HepG2 (cell line): ENCODE measurements at regions not wholly inside any gene's neighbourhood (a gene's known extent, or its start where the extent isn't known, plus 50 kb on each side); places are given as distances from the start of the nearest gene placed in this dataset.
A peak's percentile ranks its signal among the peaks of the same experiment; 100 is the strongest.

ENCODE experiments used
- ATAC-seq: fragments of 200-7000 bp; cut with Tn5 transposase; 3 replicates; pipeline ENCODE4 v1.9.1; 2020; ENCODE audit warnings: mild to moderate bottlenecking, moderate library complexity
- BruUV-seq: library from RNA; stranded (reverse); fragments of 400-500 nt; replicated peaks from 2 replicates; lab custom pipeline; 2021; lab: Mats Ljungman, UMichigan
- CTCF ChIA-PET: fragments of 300-600 bp; formaldehyde crosslinking; extraction: SDS; loops from one replicate; lab custom pipeline; 2021; ENCODE audit warnings: low total read pairs, inconsistent platforms, low intra/inter-chr PET ratio; lab: Yijun Ruan, JAX
- POLR2A ChIA-PET: fragments of 350-600 bp; sonication (Branson Sonifier 250); formaldehyde crosslinking; loops from one replicate; lab custom pipeline; 2020; ENCODE audit warnings: antibody characterized with exemption, inconsistent platforms; lab: Yijun Ruan, JAX
- DNase-seq: peaks from one replicate; pipeline ENCODE4 v3.0.0-alpha.2; 2015; ENCODE audit warnings: low spot score
- FAIRE-seq: peaks from 3 replicates; lab custom pipeline; 2011; peaks lifted over from hg19 to GRCh38; lab: Jason Lieb, UNC
- H2AFZ ChIP-seq: one replicate; pipeline ENCODE4 v1.6.1; 2011; ENCODE audit warnings: low read length, inconsistent platforms
- H3K27ac ChIP-seq: fragments of 300-600 bp; 3 replicates; pipeline ENCODE4 v1.8.0; 2011; ENCODE audit warnings: mixed run types, mild to moderate bottlenecking, mixed read lengths, low read length, inconsistent platforms; ENCODE audit not compliant: insufficient read depth; ENCODE audit errors: extremely low read length
- H3K27me3 ChIP-seq, 2 experiments: fragments of 200-600 bp in 1 of 2; 2 replicates in 1 of 2; 3 replicates in 1 of 2; pipeline versions ENCODE4 v1.6.0 to v1.8.0; 2011; ENCODE audit warnings: low read length in 2 of 2, mild to moderate bottlenecking in 2 of 2, moderate library complexity in 2 of 2, inconsistent platforms in 1 of 2; ENCODE audit not compliant: insufficient read depth in 2 of 2, control insufficient read depth in 1 of 2
- H3K36me3 ChIP-seq, 2 experiments: fragments of 200-600 bp in 1 of 2; replicated peaks in 1 of 2; 2 replicates in 1 of 2; 3 replicates in 1 of 2; pipeline versions ENCODE4 v1.5.1 to v1.8.0; 2011; ENCODE audit warnings: low read length in 2 of 2, inconsistent platforms in 1 of 2; ENCODE audit not compliant: insufficient read depth in 2 of 2, control insufficient read depth in 1 of 2
- H3K4me1 ChIP-seq: 2 replicates; pipeline ENCODE4 v1.5.1; 2012; ENCODE audit warnings: low read length, inconsistent platforms; ENCODE audit not compliant: insufficient read depth
- H3K4me2 ChIP-seq: 2 replicates; pipeline ENCODE4 v1.6.0; 2011; ENCODE audit warnings: low read depth, low read length, inconsistent platforms
- H3K4me3 ChIP-seq, 3 experiments: fragments of 200-600 bp in 1 of 3; sonication (generic), shearing (Covaris generic) in 1 of 3; replicated peaks in 1 of 3; 2 replicates each; pipeline ENCODE4 v1.5.1; 2011 to 2016; ENCODE audit warnings: low read length in 3 of 3, inconsistent platforms in 2 of 3, low read depth in 2 of 3, mild to moderate bottlenecking in 2 of 3, control low read depth in 1 of 3, mixed read lengths in 1 of 3; ENCODE audit not compliant: insufficient read depth in 1 of 3
- H3K79me2 ChIP-seq: one replicate; pipeline ENCODE4 v1.6.1; 2011; ENCODE audit warnings: low read length, inconsistent platforms; ENCODE audit not compliant: insufficient read depth
- H3K9ac ChIP-seq: 2 replicates; pipeline ENCODE4 v1.6.0; 2011; ENCODE audit warnings: mild to moderate bottlenecking, low read depth, low read length, inconsistent platforms; ENCODE audit not compliant: insufficient read depth
- H3K9me3 ChIP-seq: 2 replicates; pipeline ENCODE4 v1.5.1; 2012; ENCODE audit warnings: mild to moderate bottlenecking, low read length
- H4K20me1 ChIP-seq: 2 replicates; pipeline ENCODE4 v1.6.0; 2011; ENCODE audit warnings: inconsistent platforms, mild to moderate bottlenecking, low read length, moderate library complexity; ENCODE audit not compliant: insufficient read depth
- AKAP8 ChIP-seq: sonication (generic); formaldehyde crosslinking; IDR thresholded peaks from 2 replicates; pipeline ENCODE4 v1.5.1; 2020; ENCODE audit warnings: mild to moderate bottlenecking, missing genetic modification reagents
- ASH2L ChIP-seq: fragments of 300-600, 200-600 bp; sonication (generic); IDR thresholded peaks from 2 replicates; pipeline ENCODE4 v1.7.0; 2017; ENCODE audit warnings: low read depth, mild to moderate bottlenecking, moderate library complexity, mixed read lengths, low read length; ENCODE audit not compliant: insufficient read length
- BHLHE40 ChIP-seq: IDR thresholded peaks from 2 replicates; pipeline ENCODE4 v1.6.1; 2011; ENCODE audit warnings: low read length, improper control_type of control experiment
- FOSL2 ChIP-seq: sonication (generic); formaldehyde crosslinking; IDR thresholded peaks from 2 replicates; pipeline ENCODE4 v1.4.0; 2020; ENCODE audit warnings: missing genetic modification reagents
- SKI ChIP-seq: fragments of 450-650 bp; IDR thresholded peaks from one replicate; pipeline ENCODE4 v1.6.1; 2018; ENCODE audit warnings: mild to moderate bottlenecking; ENCODE audit not compliant: partially characterized antibody
- SMAD3 ChIP-seq: sonication (generic); formaldehyde crosslinking; IDR thresholded peaks from 2 replicates; pipeline ENCODE4 v1.4.0; 2020; ENCODE audit warnings: missing genetic modification reagents
- SMC3 ChIP-seq: IDR thresholded peaks from 2 replicates; pipeline ENCODE4 v1.6.1; 2011; ENCODE audit warnings: low read length, improper control_type of control experiment
- STAG1 ChIP-seq: sonication (generic); formaldehyde crosslinking; IDR thresholded peaks from 2 replicates; pipeline ENCODE4 v1.4.0; 2020; ENCODE audit warnings: missing genetic modification reagents
- TBL1XR1 ChIP-seq: fragments of 150-350 bp; IDR thresholded peaks from 2 replicates; pipeline ENCODE4 v1.6.1; 2014; ENCODE audit warnings: borderline replicate concordance, low read length; ENCODE audit not compliant: partially characterized antibody
- XBP1 ChIP-seq: sonication (generic); formaldehyde crosslinking; IDR thresholded peaks from 2 replicates; pipeline ENCODE4 v1.5.0; 2020; ENCODE audit warnings: missing genetic modification reagents
- ZMYM4 ChIP-seq: sonication (generic); formaldehyde crosslinking; IDR thresholded peaks from 2 replicates; pipeline ENCODE4 v1.8.1; 2023; ENCODE audit warnings: mild to moderate bottlenecking, missing genetic modification reagents
- ZNF17 ChIP-seq: sonication (generic); formaldehyde crosslinking; IDR thresholded peaks from 2 replicates; pipeline ENCODE4 v1.5.0; 2020; ENCODE audit warnings: mild to moderate bottlenecking, missing genetic modification reagents
- ZNF3 ChIP-seq: IDR thresholded peaks from 2 replicates; pipeline ENCODE4 v1.7.0; 2017; ENCODE audit warnings: inconsistent platforms
- ZNF7 ChIP-seq: IDR thresholded peaks from 2 replicates; pipeline ENCODE4 v1.6.1; 2016; ENCODE audit warnings: missing biosample characterization, missing genetic modification reagents
- WGBS: methylation state at CpG from one replicate; pipeline ENCODE4 v1.1.6; 2017; ENCODE audit warnings: low lambda C conversion rate; 5-methylcytosine and 5-hydroxymethylcytosine counted together
- in situ Hi-C: cut with HindIII; loops from 2 replicates; pipeline ENCODE4 v1.10.0; 2017; ENCODE audit warnings: low pct_unique_long_range_greater_than_20kb; ENCODE audit not compliant: extremely low pct_ligation_motif_present
- intact Hi-C: fragments of 100-400 bp; cut with micrococcal nuclease; formaldehyde crosslinking; loops from one replicate; pipeline ENCODE4 v1.10.0; 2022; ENCODE audit not compliant: unreplicated experiment
- TF ChIP-seq, protein P1 (sequence below): sonication (generic); formaldehyde crosslinking; conservative IDR thresholded peaks from 2 replicates; pipeline ENCODE4 v1.4.0; 2020; ENCODE audit warnings: missing genetic modification reagents
- TF ChIP-seq, protein P2 (sequence below): sonication (generic); formaldehyde crosslinking; IDR thresholded peaks from 2 replicates; pipeline ENCODE4 v1.5.0; 2020; ENCODE audit warnings: missing genetic modification reagents
- TF ChIP-seq, protein P3 (sequence below): sonication (generic); formaldehyde crosslinking; IDR thresholded peaks from 2 replicates; pipeline ENCODE4 v1.5.0; 2020; ENCODE audit warnings: mild to moderate bottlenecking, missing genetic modification reagents, moderate library complexity

DNA sequence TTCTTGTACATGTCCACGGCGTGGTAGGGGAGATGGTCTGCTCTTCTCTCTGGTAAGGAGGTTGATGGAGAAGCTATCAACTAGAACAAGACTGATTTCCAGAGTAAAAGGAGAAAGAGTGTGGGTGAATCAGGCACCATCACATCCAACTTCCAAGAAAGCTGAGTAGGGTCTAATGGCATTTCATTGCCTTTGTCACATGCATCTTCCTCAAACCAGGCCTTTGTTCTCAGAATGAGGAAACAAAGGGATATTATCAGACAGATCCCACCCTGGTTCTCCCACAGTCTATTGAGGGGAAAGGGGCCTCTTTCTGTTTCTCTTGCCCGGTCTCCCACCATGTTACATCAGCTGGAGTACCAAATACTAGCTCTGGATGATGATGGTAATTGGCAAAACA lies 160.2 kb upstream of the RBPJ start:
- 32% methylated on average over 3 of the region's 3 CpGs for whole genome bisulfite sequencing
- Histone ChIP-seq H3K9ac (no peak overlapping the region), H3K4me2 (no peak overlapping the region), H3K36me3 (no peaks in the 10 kb centered on the region), H3K27ac (no peak overlapping the region), H3K27me3 (no peaks in the 10 kb centered on the region)
- no peak for DNase-seq
- BruUV-seq = no TSS peak
- POLR2A ChIA-PET = no interaction called here
- TF ChIP-seq SMAD3 (CRISPR knock-in tag) (no peak), FOSL2 (CRISPR knock-in tag) (no peak), ZNF3 (no peak)
- TF ChIP-seq, all 625 proteins: peak for 0
- ATAC-seq (no peak), FAIRE-seq (no peak)
- Histone ChIP-seq H3K9me3 (no peaks in the 10 kb centered on the region), H4K20me1 (no peaks in the 10 kb centered on the region), H3K4me3 (no peak overlapping the region), H2AFZ (no peak overlapping the region), H3K4me1 (no peaks in the 10 kb centered on the region), H3K79me2 (no peaks in the 10 kb centered on the region)
- in situ Hi-C loops = no loop called here
- CTCF ChIA-PET = no interaction called here
- intact Hi-C loops = no loop called here

DNA sequence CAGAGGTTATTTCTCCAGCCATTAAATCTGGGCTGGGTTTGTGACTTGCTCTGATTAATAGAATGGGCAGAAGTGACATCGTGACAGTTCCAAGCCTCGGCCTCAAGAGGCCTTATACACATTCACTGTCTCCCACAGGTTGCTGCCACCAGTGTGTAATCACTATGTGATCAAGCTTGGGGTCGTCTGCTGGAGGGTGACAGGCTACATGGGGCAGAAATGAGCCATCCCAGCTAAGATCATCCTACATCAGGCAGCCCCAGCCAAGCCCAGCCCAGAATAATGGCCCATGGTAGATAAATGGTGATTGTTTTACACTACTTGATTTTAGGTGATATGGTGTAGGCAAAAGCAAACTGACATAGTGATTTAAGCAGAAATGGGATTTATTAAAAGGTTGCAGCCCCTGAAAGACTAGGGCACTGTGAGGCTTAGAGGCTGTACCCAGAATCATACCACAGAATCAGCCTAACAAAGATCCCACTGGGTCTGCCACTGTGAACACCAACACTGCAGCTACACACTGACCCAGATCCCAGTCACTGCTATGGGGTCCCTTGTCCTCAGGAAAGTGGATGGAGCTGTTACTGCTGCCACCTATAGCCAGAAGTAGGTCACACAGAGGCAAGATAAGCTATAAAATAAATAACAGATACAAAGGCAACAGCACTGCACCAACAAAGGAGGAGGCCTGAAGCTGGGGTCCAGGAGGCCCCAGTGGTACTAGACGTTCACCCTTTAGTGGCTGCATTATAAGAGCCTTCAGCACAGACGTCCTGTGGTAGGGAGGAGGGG lies 159.6 kb upstream of the RBPJ start:
- 15% methylated on average over 5 of the region's 5 CpGs for WGBS
- ATAC-seq (peak; percentile 96), FAIRE-seq (no peak), DNase-seq (peak; percentile 29)
- intact Hi-C loops = loop anchor here (1.0 kb wide), 1 partner anchor 79 kb away; no protein-coding TSS in a partner anchor
- ChIA-PET CTCF (no interaction called here), POLR2A (no interaction called here)
- Histone ChIP-seq H2AFZ (no peak overlapping the region), H3K27me3 (no peaks in the 10 kb centered on the region), H3K4me3 (no peak overlapping the region), H3K4me1 (no peaks in the 10 kb centered on the region), H3K27ac (no peak overlapping the region), H3K36me3 (no peaks in the 10 kb centered on the region), H3K9me3 (no peaks in the 10 kb centered on the region), H3K4me2 (no peak overlapping the region), H4K20me1 (no peaks in the 10 kb centered on the region), H3K9ac (no peak overlapping the region), H3K79me2 (no peaks in the 10 kb centered on the region)
- BruUV-seq = no TSS peak
- in situ Hi-C loops = no loop called here
- no peak for TF ChIP-seq ASH2L
- TF ChIP-seq SMC3 = peak; percentile 29; the same call in 1 of the 2 replicates
- no peak for TF ChIP-seq XBP1 (CRISPR knock-in tag)
- TF ChIP-seq, protein P1, sequence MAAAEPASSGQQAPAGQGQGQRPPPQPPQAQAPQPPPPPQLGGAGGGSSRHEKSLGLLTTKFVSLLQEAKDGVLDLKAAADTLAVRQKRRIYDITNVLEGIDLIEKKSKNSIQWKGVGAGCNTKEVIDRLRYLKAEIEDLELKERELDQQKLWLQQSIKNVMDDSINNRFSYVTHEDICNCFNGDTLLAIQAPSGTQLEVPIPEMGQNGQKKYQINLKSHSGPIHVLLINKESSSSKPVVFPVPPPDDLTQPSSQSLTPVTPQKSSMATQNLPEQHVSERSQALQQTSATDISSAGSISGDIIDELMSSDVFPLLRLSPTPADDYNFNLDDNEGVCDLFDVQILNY (CRISPR knock-in tag) = no peak
- TF ChIP-seq STAG1 (CRISPR knock-in tag) = peak; percentile 58
- TF ChIP-seq TBL1XR1 = no peak
- TF ChIP-seq ZNF17 (CRISPR knock-in tag) = no peak
- TF ChIP-seq BHLHE40 = no peak
- no peak for TF ChIP-seq AKAP8
- TF ChIP-seq ZNF7 (CRISPR knock-in tag) = no peak
- TF ChIP-seq ZMYM4 (CRISPR knock-in tag) = no peak
- TF ChIP-seq, protein P2, sequence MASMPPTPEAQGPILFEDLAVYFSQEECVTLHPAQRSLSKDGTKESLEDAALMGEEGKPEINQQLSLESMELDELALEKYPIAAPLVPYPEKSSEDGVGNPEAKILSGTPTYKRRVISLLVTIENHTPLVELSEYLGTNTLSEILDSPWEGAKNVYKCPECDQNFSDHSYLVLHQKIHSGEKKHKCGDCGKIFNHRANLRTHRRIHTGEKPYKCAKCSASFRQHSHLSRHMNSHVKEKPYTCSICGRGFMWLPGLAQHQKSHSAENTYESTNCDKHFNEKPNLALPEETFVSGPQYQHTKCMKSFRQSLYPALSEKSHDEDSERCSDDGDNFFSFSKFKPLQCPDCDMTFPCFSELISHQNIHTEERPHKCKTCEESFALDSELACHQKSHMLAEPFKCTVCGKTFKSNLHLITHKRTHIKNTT = no peak
- TF ChIP-seq, protein P3, sequence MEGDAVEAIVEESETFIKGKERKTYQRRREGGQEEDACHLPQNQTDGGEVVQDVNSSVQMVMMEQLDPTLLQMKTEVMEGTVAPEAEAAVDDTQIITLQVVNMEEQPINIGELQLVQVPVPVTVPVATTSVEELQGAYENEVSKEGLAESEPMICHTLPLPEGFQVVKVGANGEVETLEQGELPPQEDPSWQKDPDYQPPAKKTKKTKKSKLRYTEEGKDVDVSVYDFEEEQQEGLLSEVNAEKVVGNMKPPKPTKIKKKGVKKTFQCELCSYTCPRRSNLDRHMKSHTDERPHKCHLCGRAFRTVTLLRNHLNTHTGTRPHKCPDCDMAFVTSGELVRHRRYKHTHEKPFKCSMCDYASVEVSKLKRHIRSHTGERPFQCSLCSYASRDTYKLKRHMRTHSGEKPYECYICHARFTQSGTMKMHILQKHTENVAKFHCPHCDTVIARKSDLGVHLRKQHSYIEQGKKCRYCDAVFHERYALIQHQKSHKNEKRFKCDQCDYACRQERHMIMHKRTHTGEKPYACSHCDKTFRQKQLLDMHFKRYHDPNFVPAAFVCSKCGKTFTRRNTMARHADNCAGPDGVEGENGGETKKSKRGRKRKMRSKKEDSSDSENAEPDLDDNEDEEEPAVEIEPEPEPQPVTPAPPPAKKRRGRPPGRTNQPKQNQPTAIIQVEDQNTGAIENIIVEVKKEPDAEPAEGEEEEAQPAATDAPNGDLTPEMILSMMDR (CRISPR knock-in tag) = peak; percentile 51
- TF ChIP-seq SKI = no peak
